HG02885 (cell line): ENCODE measurements at regions not wholly inside any gene's neighbourhood (a gene's known extent, or its start where the extent isn't known, plus 50 kb on each side); places are given as distances from the start of the nearest gene placed in this dataset.

Source experiments
- ATAC-seq: cut with Tn5 transposase; IDR thresholded peaks from one replicate; pipeline ENCODE4 v1.9.1; 2021; ENCODE audit warnings: mild to moderate bottlenecking; ENCODE audit not compliant: unreplicated experiment, poor library complexity

- ATAC-seq, result no peak
These were observed 272.6 kb downstream of the QKI start for GRCh38 chr6:163687075-163687474.

GRCh38 chr6:163686301-163686700, 271.8 kb downstream of the QKI start:
- ATAC-seq, result no peak

GRCh38 chr6:163683105-163683622, 268.6 kb downstream of the QKI start:
- no peak for ATAC-seq

- no peak for ATAC-seq
These were observed 265.2 kb downstream of the QKI start for GRCh38 chr6:163679753-163680152.

- no peak for ATAC-seq
These were observed 264.6 kb downstream of the QKI start for GRCh38 chr6:163679012-163679660.

GRCh38 chr6:163675611-163676010, 261.1 kb downstream of the QKI start:
- ATAC-seq, result no peak

- ATAC-seq, result no peak
These were observed 258.2 kb downstream of the QKI start for GRCh38 chr6:163672710-163673109.

GRCh38 chr6:163671791-163672190, 257.3 kb downstream of the QKI start:
- no peak for ATAC-seq

- ATAC-seq, result no peak
These were observed 256.8 kb downstream of the QKI start for GRCh38 chr6:163671355-163671754.

GRCh38 chr6:163670336-163670735, 255.8 kb downstream of the QKI start:
- ATAC-seq, result no peak

- ATAC-seq, result no peak
These were observed 253.5 kb downstream of the QKI start for GRCh38 chr6:163668061-163668426.

GRCh38 chr6:163667372-163668060, 253.0 kb downstream of the QKI start:
- ATAC-seq, result peak; percentile 97

GRCh38 chr6:163665464-163665863, 250.9 kb downstream of the QKI start:
- ATAC-seq, result no peak

- no peak for ATAC-seq
These were observed 249.1 kb downstream of the QKI start for GRCh38 chr6:163663575-163663974.

GRCh38 chr6:163662604-163663225, 248.2 kb downstream of the QKI start:
- ATAC-seq, result no peak

- peak; percentile 96 for ATAC-seq
These were observed 246.8 kb downstream of the QKI start for GRCh38 chr6:163661272-163661671.

- ATAC-seq, result no peak
These were observed 245.3 kb downstream of the QKI start for GRCh38 chr6:163659803-163660202.

GRCh38 chr6:163655217-163656121, 241.0 kb downstream of the QKI start:
- ATAC-seq, result no peak

- no peak for ATAC-seq
These were observed 237.6 kb downstream of the QKI start for GRCh38 chr6:163651915-163652668.

GRCh38 chr6:163651426-163651825, 236.9 kb downstream of the QKI start:
- no peak for ATAC-seq
